UCSD-AML1 (cell line): ENCODE measurements at regions not wholly inside any gene's neighbourhood (a gene's known extent, or its start where the extent isn't known, plus 50 kb on each side); places are given as distances from the start of the nearest gene placed in this dataset.
"Not testable (repeated sequence)": the region's sequence is repeated elsewhere in the genome, so short reads cannot be mapped to it uniquely, and the experiment has no call there.

Source experiments
- DNase-seq: peaks from one replicate; lab custom pipeline; 2025; ENCODE audit not compliant: unreplicated experiment; lab: John Stamatoyannopoulos, UW

DNA sequence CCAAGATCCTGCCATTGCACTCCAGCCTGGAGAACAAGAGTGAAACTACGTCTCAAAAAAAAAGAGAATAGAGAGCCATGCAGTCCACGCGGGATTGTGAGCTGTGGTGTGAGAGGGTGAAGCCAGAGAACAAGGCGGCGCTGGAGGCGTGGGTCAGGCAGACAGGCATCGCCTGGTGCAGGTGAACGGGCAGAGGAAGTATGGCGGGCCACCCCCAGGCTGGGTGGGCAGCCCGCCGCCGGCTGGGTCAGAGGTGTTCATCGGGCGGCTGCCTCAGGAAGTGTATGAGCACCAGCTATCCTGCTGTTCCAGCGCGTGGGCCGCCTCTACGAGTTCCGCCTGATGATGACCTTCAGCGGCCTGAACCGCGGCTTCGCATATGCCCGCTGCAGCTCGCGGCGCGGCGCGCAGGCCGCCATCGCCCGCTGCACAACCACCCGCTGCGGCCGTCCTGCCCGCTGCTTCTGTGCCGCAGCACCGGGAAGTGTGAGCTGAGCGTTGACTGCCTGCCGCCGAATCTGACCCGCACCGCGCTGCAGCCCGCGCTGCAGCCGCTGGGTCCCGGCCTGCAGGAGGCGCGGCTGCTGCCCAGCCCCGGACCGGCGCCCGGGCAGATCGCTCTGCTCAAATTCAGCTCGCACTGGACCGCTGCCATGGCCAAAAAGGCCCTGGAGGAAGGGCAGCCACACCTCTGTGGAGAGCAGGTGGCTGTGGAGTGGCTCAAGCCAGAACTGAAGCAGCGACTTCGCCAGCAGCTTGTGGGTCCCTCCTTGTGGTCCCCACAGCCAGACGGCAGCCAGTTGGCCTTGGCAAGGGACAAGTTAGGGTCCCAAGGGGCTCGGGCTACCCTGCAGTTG, 95.5 kb upstream of the PLEKHM1 start:
- DNase-seq = not testable (repeated sequence)

DNA sequence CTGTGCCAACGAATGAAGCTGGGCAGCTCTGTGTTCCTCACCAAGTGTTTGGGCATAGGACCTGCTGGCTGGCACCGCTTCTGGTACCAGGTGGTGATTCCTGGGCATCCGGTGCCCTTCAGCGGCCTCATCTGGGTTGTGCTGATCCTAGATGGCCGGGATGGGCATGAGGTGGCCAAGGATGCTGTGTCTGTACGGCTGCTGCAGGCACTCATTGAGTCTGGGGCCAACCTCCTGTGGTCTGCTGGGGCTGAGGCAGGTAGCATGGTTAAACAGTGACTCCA, 96.1 kb upstream of the PLEKHM1 start:
- not testable (repeated sequence) for DNase-seq

DNA sequence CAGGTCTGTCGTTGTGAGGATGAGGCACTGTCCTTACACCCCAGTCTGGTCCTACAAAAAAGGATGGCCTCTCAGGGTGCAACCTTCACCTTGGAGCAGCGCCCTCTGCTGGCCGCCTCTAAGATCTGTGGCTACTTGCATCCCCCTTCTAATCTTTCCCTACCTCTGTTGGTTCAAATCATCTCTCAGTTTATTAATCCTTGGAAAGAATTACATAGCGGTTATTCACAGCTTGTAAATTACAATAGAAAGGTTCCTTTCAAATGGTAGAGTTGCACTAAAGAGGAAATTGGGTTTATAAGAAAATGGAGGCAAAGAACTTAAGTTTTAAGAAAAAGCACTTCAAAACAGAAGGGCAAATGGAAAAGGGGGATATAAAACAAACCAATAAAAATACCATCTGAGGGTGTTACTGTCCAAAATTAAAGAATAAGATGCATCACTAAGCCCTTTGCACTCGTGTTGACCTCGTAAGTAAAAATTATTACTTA, 102.0 kb upstream of the PLEKHM1 start:
- DNase-seq = not testable (repeated sequence)

GRCh38 chr17:45596347-45596746, 105.8 kb upstream of the PLEKHM1 start:
- not testable (repeated sequence) for DNase-seq

- not testable (repeated sequence) for DNase-seq
These were observed 109.8 kb upstream of the PLEKHM1 start for GRCh38 chr17:45600052-45601012.

DNA sequence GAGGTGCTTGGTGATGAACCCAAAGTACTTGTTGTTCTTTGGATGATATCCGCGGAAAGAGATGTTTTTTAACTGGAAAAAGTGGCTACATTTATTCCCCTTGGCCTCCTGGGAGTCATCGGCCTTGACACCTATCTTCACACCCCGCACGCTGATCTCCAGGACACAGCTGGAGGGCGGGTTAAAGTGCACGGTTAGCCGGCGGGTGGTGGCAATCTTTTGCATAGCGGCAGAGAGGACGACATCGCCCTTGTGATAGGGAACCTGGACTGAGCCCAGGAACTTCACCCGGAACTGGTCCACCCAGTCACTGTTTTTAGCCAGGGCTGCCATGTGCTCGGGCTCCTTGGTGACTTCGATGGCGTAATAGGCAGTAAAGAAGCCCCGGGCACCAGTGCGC, 110.5 kb upstream of the PLEKHM1 start:
- not testable (repeated sequence) for DNase-seq

DNA sequence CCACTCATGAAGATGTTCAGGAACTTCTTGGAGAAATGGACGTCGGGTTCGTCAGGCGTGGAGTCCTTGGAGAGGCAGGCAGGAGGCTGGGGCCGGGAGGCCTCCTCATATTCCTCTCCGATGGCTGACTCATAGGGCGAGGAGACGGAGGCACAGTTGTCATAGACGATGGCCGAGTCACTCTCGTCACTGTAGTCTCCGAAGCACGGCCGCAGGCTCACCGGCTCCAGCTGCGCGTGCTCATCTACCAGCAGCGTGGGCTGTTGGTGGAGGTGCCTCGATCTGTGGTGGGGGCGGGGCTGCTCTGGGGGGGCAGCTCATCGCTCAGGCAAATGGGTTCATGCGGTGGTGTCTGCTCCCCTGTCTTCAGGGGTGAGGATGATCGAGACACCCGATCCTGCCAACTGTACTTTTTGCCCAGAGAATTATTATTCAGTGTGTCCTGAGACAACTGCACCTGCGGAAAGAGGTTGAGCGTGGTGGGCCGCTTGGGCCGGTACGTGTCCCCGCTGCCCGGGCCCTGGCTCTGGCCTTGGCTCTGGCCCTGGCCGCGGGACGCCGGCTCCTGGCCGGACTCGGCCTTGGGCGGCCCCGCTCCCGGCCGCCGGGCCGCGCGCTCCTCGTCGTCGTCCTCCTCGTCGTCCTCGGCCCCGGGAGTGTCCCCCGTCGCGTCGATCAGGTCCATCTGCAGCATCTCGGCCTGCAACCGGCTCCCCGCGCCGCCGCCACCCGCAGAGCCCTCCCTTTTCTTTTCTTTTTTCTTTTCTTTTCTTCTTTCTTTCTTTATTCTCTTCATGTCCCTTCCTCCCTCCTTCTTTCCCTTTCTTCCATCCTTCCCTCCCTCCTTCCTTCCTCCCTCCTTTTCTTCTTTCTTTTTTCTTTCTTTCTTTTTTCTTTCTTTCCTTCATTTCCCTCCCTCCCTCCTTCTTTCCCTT, 111.4 kb upstream of the PLEKHM1 start:
- DNase-seq = not testable (repeated sequence)

DNA sequence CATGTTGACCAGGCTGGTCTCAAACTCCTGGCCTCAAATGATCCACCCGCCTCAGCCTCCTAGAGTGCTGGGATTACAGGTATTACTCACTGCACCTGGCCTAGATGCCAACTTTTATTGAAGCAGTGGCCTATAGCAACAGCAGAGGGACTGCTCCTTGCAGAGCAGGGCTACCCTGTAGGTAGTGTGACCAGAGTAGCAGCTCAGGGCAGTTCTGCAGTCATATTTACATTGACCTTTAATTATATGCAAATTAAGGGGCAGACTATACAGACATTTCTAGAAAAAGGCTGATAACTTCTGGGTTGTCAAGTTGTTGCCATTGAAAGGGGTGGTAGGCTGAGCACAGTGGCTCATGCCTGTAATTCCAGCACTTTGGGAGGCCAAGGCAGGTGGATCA, 115.2 kb upstream of the PLEKHM1 start:
- not testable (repeated sequence) for DNase-seq

DNA sequence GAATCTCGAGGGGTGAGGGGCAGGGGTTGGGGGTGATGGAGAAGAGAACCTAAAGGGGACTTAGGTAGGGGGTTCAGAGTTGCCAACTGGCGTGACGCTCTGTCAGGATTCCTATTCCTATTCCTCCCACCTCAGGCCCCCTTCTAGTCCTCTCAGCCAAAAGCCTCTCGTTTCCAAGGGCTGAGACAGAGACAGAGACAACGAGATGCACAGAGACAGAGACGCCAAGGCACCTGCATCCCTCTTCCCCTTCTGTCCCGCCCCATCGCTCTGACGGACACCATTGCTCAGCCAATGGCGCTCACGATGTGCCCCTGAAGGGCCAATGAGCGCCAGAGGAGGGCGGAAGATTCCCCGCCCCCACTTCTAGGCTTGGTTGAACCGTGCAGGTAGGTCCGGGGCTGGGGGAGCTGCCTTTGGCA, 129.5 kb upstream of the PLEKHM1 start:
- not testable (repeated sequence) for DNase-seq

GRCh38 chr17:45620468-45620867, 129.9 kb upstream of the PLEKHM1 start:
- DNase-seq = not testable (repeated sequence)

DNA sequence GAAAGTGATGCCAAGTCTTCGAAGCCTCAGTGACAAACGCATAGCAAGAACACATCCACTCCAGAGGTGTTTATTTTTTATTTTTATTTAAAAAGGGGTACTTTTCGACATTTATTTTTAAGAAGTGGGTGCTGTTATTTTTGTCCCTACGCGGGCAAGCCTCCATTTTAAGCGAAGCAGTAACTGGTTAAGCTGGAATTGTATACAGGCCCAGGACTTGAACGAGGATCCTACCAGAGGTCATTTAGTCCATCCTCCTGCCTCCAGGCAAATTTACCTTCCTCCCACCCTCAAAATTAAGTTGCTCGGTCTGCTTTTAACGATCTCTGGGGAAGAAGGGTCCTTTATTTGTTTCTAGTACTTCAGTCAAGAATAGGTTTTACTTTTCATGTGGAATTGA, 130.6 kb upstream of the PLEKHM1 start:
- not testable (repeated sequence) for DNase-seq

- not testable (repeated sequence) for DNase-seq
These were observed 131.8 kb upstream of the PLEKHM1 start for GRCh38 chr17:45622295-45622694.

DNA sequence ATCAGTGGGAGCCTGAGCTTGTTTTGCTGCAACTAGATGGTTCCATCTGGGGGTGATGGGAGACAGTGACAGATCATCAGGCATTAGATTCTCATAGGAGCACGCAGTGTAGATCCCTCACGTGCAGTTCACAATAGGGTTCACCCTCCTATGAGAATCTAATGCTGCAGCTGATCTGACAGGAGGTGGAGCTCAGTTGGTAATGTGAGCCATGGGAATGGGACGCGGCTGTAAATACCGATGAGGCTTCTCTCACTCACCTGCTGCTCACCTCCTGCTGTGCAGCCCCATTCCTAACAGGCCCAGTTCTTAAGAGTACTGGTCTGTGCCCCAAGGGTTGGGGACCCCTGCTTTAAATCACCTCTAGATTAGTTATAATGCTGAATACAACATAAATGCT, 137.5 kb upstream of the PLEKHM1 start:
- DNase-seq = no peak

DNA sequence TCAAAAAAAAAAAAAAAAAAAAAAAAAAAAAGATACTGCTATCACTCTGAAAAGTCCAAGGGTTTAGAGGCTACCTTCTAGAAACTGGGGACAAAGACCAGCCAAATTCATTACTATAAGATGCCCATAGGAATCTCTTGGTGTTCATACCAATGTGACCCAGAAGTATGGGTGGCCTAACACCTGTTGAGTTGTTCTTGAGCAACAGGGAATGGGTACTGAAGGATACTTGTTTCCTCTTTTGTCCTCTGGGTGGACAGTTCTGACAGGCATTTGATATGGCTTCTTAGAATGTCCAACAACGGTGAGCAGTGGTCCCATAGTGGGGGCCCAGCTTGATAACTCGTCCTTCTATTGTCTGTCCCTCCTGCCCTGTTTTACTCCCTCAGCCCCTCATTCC, 141.4 kb upstream of the PLEKHM1 start:
- no peak for DNase-seq

GRCh38 chr17:45639297-45639849, 144.7 kb upstream of the CRHR1 start:
- no peak for DNase-seq

GRCh38 chr17:45640141-45640850, 143.8 kb upstream of the CRHR1 start:
- DNase-seq = no peak

- DNase-seq = no peak
These were observed 142.6 kb upstream of the CRHR1 start for GRCh38 chr17:45641541-45641940.

DNA sequence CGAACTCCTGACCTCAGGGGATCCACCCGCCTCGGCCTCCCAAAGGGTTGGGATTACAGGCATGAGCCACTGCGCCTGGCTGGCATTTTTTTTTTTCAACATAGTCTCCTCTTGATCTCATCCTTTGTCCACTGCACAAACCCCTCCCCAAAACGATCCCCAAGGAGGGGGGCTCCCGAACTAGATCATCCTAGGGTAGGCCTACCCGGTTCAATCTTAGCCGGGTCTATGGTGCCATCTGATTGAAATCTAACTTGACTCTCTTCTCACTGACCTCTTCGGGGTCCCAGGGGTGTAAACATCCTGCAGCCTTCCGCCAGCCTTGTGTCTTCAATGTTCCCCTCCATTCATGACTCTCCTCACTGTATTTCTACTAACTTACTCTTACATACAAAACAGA, 140.5 kb upstream of the CRHR1 start:
- DNase-seq = no peak

GRCh38 chr17:45644637-45645036, 139.5 kb upstream of the CRHR1 start:
- not testable (repeated sequence) for DNase-seq

DNA sequence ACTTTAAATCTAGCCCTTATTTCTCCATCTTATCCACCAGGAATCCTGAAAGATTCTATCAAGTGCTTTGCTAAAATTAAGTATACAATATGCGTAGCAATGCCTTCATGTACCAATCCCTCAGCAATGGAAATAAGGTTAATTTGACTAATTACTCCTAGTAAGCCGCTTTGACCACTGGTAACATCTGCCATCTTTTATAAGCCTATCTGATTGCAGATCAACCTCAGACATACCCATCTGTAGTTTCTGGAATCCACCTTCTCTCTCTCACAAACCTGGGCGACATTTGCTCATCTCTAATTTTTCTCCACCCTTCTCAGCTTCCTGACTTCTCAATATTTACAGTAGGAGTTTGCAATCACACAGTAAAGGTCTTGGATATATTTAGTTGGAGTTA, 138.8 kb upstream of the CRHR1 start:
- DNase-seq = no peak
